SU-DHL-6 (cell line): ENCODE measurements at regions not wholly inside any gene's neighbourhood (a gene's known extent, or its start where the extent isn't known, plus 50 kb on each side); places are given as distances from the start of the nearest gene placed in this dataset.

Experiments used
- H2AFZ ChIP-seq: fragments of 200-600 bp; sonication (generic); 2 replicates; pipeline ENCODE4 v1.6.1; 2014; ENCODE audit warnings: low read depth, mild to moderate bottlenecking, moderate library complexity, mixed read lengths, antibody characterized with exemption, low read length; ENCODE audit not compliant: severe bottlenecking
- H3F3A ChIP-seq: fragments of 200-600 bp; shearing (Covaris generic); 2 replicates; pipeline ENCODE4 v1.6.0; 2016; ENCODE audit warnings: antibody characterized with exemption, mild to moderate bottlenecking; ENCODE audit not compliant: insufficient read depth
- H3K27ac ChIP-seq: fragments of 200-600 bp; sonication (generic); 2 replicates; pipeline ENCODE4 v1.5.1; 2016; ENCODE audit warnings: low read depth, mild to moderate bottlenecking, low read length, moderate library complexity, mixed read lengths
- H3K27me3 ChIP-seq: fragments of 200-600 bp; sonication (generic), shearing (Covaris generic); 2 replicates; pipeline ENCODE4 v1.6.0; 2014; ENCODE audit warnings: mild to moderate bottlenecking, low read length
- H3K36me3 ChIP-seq: fragments of 200-600 bp; sonication (generic); 2 replicates; pipeline ENCODE4 v1.6.1; 2014; ENCODE audit warnings: mild to moderate bottlenecking, low read length, mixed read lengths
- H3K4me2 ChIP-seq: fragments of 300-600, 200-600 bp; shearing (Covaris generic), sonication (generic); 2 replicates; pipeline ENCODE4 v1.6.0; 2014; ENCODE audit warnings: low read length, low read depth, mild to moderate bottlenecking; ENCODE audit not compliant: poor library complexity, severe bottlenecking
- H3K4me3 ChIP-seq: fragments of 200-600 bp; sonication (generic); 2 replicates; pipeline ENCODE4 v1.5.1; 2014; ENCODE audit warnings: antibody characterized with exemption, low read length, mild to moderate bottlenecking, mixed read lengths; ENCODE audit not compliant: insufficient read depth, poor library complexity, severe bottlenecking
- H3K79me2 ChIP-seq: fragments of 200-600 bp; sonication (generic); 2 replicates; pipeline ENCODE4 v1.6.1; 2014; ENCODE audit warnings: mild to moderate bottlenecking, low read length, moderate library complexity; ENCODE audit not compliant: insufficient read depth
- H3K9ac ChIP-seq: fragments of 200-600 bp; sonication (generic); 2 replicates; pipeline ENCODE4 v1.7.0; 2014; ENCODE audit warnings: mild to moderate bottlenecking, low read length
- H3K9me2 ChIP-seq: fragments of 200-600 bp; sonication (generic); replicated peaks from 2 replicates; pipeline ENCODE4 v1.6.1; 2014; ENCODE audit warnings: low read length; ENCODE audit not compliant: insufficient read depth
- H3K9me3 ChIP-seq: fragments of 200-600 bp; sonication (generic); 2 replicates; pipeline ENCODE4 v1.6.1; 2014; ENCODE audit warnings: low read length, mixed read lengths; ENCODE audit not compliant: insufficient read depth
- H4K20me1 ChIP-seq: fragments of 200-600 bp; sonication (generic); 2 replicates; pipeline ENCODE4 v1.6.1; 2014; ENCODE audit warnings: low read depth, mild to moderate bottlenecking, antibody characterized with exemption, low read length, moderate library complexity, mixed read lengths
- CTCF ChIP-seq: fragments of 200-600 bp; sonication (generic); IDR thresholded peaks from one replicate; pipeline ENCODE4 v1.5.1; 2017; ENCODE audit warnings: antibody characterized with exemption, mild to moderate bottlenecking, low read length, moderate library complexity; ENCODE audit not compliant: insufficient read depth, poor library complexity, severe bottlenecking
- EZH2phosphoT487 ChIP-seq: fragments of 200-600 bp; sonication (generic), shearing (Covaris generic); conservative IDR thresholded peaks from 2 replicates; pipeline ENCODE4 v1.6.1; 2018; ENCODE audit warnings: mild to moderate bottlenecking, antibody characterized with exemption, low read length, moderate library complexity, mixed read lengths

- Histone ChIP-seq H4K20me1 (no peaks in the 10 kb centered on the region), H3K9me2 (no peaks in the 10 kb centered on the region), H3K4me2 (no peak overlapping the region), H3K36me3 (no peaks in the 10 kb centered on the region), H3K9me3 (no peaks in the 10 kb centered on the region), H3F3A (no peaks in the 10 kb centered on the region), H2AFZ (no peak overlapping the region), H3K27ac (no peak overlapping the region), H3K79me2 (no peaks in the 10 kb centered on the region), H3K4me3 (no peak overlapping the region), H3K9ac (no peak overlapping the region), H3K27me3 (no peaks in the 10 kb centered on the region)
- TF ChIP-seq EZH2phosphoT487 (no peak), CTCF (no peak)
Measured at GRCh38 chr11:42012271-42012670, 552.8 kb upstream of the LRRC4C start.

GRCh38 chr11:42013656-42014201 lies 554.3 kb upstream of the LRRC4C start:
- Histone ChIP-seq H3K9ac (no peak overlapping the region), H2AFZ (no peak overlapping the region), H3K27me3 (no peaks in the 10 kb centered on the region), H3K9me2 (no peaks in the 10 kb centered on the region), H3K36me3 (no peaks in the 10 kb centered on the region), H3K9me3 (no peaks in the 10 kb centered on the region), H3K4me2 (no peak overlapping the region), H4K20me1 (no peaks in the 10 kb centered on the region), H3K27ac (no peak overlapping the region), H3F3A (no peaks in the 10 kb centered on the region), H3K79me2 (no peaks in the 10 kb centered on the region), H3K4me3 (no peak overlapping the region)
- TF ChIP-seq EZH2phosphoT487 = no peak
- TF ChIP-seq CTCF = no peak

GRCh38 chr11:42021911-42022310 lies 562.5 kb upstream of the LRRC4C start:
- H3K4me2 ChIP-seq = no peak overlapping the region
- no peaks in the 10 kb centered on the region for H4K20me1 ChIP-seq
- no peak overlapping the region for H3K9ac ChIP-seq
- no peak for TF ChIP-seq CTCF
- no peak for TF ChIP-seq EZH2phosphoT487
- H2AFZ ChIP-seq = no peak overlapping the region
- H3K36me3 ChIP-seq = no peaks in the 10 kb centered on the region
- no peaks in the 10 kb centered on the region for H3K79me2 ChIP-seq
- no peaks in the 10 kb centered on the region for H3K27me3 ChIP-seq
- H3F3A ChIP-seq = no peaks in the 10 kb centered on the region
- no peak overlapping the region for H3K4me3 ChIP-seq
- no peak overlapping the region for H3K27ac ChIP-seq
- H3K9me3 ChIP-seq = no peaks in the 10 kb centered on the region
- no peaks in the 10 kb centered on the region for H3K9me2 ChIP-seq
